Loucy (cell line): ENCODE measurements at regions not wholly inside any gene's neighbourhood (a gene's known extent, or its start where the extent isn't known, plus 50 kb on each side); places are given as distances from the start of the nearest gene placed in this dataset.

Experiments
- H2AFZ ChIP-seq: fragments of 200-600 bp; sonication (generic); 2 replicates; pipeline ENCODE4 v1.6.0; 2016; ENCODE audit warnings: antibody characterized with exemption, mild to moderate bottlenecking, low read length, moderate library complexity
- H3F3A ChIP-seq: fragments of 200-600 bp; 2 replicates; pipeline ENCODE4 v1.6.0; 2016; ENCODE audit warnings: antibody characterized with exemption, low read depth, mild to moderate bottlenecking
- H3K27me3 ChIP-seq: fragments of 200-600 bp; sonication (generic); 2 replicates; pipeline ENCODE4 v1.6.1; 2014; ENCODE audit warnings: low read length, mild to moderate bottlenecking; ENCODE audit not compliant: insufficient read depth, poor library complexity, severe bottlenecking
- H3K36me3 ChIP-seq: fragments of 200-600 bp; sonication (generic); 2 replicates; pipeline ENCODE4 v1.6.1; 2016; ENCODE audit warnings: low read length; ENCODE audit not compliant: insufficient read depth
- H3K4me1 ChIP-seq: fragments of 200-600 bp; sonication (generic); 2 replicates; pipeline ENCODE4 v1.5.1; 2014; ENCODE audit warnings: low read length, mild to moderate bottlenecking; ENCODE audit not compliant: insufficient read depth, poor library complexity, severe bottlenecking
- H3K4me2 ChIP-seq: fragments of 200-600 bp; sonication (generic); 2 replicates; pipeline ENCODE4 v1.6.0; 2014; ENCODE audit warnings: antibody characterized with exemption, low read length, low read depth, mild to moderate bottlenecking; ENCODE audit not compliant: poor library complexity, severe bottlenecking
- H3K4me3 ChIP-seq: fragments of 200-600 bp; sonication (generic); 2 replicates; pipeline ENCODE4 v1.5.1; 2014; ENCODE audit warnings: low read length, mild to moderate bottlenecking, mixed read lengths; ENCODE audit not compliant: poor library complexity, severe bottlenecking
- H3K79me2 ChIP-seq: fragments of 200-600 bp; sonication (generic); 2 replicates; pipeline ENCODE4 v1.6.1; 2014; ENCODE audit warnings: low read length; ENCODE audit not compliant: insufficient read depth
- H3K9ac ChIP-seq: fragments of 200-600 bp; sonication (generic); 2 replicates; pipeline ENCODE4 v1.6.0; 2014; ENCODE audit warnings: mild to moderate bottlenecking, low read depth, low read length, moderate library complexity; ENCODE audit not compliant: poor library complexity, severe bottlenecking
- H3K9me2 ChIP-seq: fragments of 200-600 bp; sonication (generic); replicated peaks from 2 replicates; pipeline ENCODE4 v1.6.1; 2016; ENCODE audit warnings: low read depth, low read length, mixed read lengths
- H3K9me3 ChIP-seq: fragments of 200-600 bp; sonication (generic); 2 replicates; pipeline ENCODE4 v1.6.1; 2014; ENCODE audit warnings: mild to moderate bottlenecking, antibody characterized with exemption, low read length, low read depth; ENCODE audit not compliant: insufficient read depth
- H4K20me1 ChIP-seq: fragments of 200-600 bp; sonication (generic); 2 replicates; pipeline ENCODE4 v1.6.0; 2014; ENCODE audit warnings: antibody characterized with exemption, low read length, mild to moderate bottlenecking; ENCODE audit not compliant: insufficient read depth, poor library complexity, severe bottlenecking
- EZH2phosphoT487 ChIP-seq: fragments of 200-600 bp; IDR thresholded peaks from 2 replicates; pipeline ENCODE4 v1.6.1; 2018; ENCODE audit warnings: antibody characterized with exemption, mild to moderate bottlenecking, moderate library complexity, borderline replicate concordance
- TF ChIP-seq, protein P1 (sequence below): fragments of 200-600 bp; sonication (generic); conservative IDR thresholded peaks from 2 replicates; pipeline ENCODE4 v1.5.1; 2014; ENCODE audit warnings: mild to moderate bottlenecking, antibody characterized with exemption, low read length

DNA sequence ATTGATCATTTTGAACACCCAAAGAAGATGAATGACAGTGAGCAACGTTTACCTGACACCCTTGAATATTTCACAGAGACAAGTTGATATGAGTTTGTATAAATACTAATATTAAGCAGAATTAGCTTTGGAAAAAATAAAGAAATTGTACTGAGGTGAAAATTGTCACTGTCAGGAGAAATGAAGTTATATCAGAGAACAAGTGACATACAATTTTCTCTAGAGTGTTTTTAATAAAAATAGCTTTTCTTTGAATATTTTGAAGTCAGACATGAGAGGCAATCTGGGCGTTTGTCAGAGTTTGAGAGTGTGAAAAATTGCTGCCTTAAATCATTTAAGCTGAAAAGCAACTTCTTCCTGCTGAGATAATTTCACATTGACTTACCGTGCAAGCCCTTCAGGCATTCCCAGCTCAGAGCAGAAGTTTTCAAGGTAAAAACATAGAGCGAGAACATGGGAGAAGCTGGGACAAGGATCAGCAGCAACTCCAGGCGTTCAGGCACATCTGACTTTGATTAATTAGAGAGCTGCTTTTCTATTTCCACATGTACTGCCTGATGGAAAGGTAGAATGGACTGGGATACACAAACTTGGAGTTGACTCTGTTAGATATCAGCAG is 535.9 kb downstream of the TFEC start:
- Histone ChIP-seq H3K9me2 (no peaks in the 10 kb centered on the region), H3K36me3 (no peaks in the 10 kb centered on the region), H3K9ac (no peak overlapping the region), H4K20me1 (no peaks in the 10 kb centered on the region), H3K27me3 (no peaks in the 10 kb centered on the region), H3K9me3 (no peaks in the 10 kb centered on the region), H2AFZ (no peak overlapping the region), H3F3A (no peaks in the 10 kb centered on the region), H3K4me1 (no peaks in the 10 kb centered on the region), H3K79me2 (no peaks in the 10 kb centered on the region), H3K4me2 (no peak overlapping the region), H3K4me3 (no peak overlapping the region)
- TF ChIP-seq, protein P1, sequence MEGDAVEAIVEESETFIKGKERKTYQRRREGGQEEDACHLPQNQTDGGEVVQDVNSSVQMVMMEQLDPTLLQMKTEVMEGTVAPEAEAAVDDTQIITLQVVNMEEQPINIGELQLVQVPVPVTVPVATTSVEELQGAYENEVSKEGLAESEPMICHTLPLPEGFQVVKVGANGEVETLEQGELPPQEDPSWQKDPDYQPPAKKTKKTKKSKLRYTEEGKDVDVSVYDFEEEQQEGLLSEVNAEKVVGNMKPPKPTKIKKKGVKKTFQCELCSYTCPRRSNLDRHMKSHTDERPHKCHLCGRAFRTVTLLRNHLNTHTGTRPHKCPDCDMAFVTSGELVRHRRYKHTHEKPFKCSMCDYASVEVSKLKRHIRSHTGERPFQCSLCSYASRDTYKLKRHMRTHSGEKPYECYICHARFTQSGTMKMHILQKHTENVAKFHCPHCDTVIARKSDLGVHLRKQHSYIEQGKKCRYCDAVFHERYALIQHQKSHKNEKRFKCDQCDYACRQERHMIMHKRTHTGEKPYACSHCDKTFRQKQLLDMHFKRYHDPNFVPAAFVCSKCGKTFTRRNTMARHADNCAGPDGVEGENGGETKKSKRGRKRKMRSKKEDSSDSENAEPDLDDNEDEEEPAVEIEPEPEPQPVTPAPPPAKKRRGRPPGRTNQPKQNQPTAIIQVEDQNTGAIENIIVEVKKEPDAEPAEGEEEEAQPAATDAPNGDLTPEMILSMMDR, result no peak
- no peak for TF ChIP-seq EZH2phosphoT487

DNA sequence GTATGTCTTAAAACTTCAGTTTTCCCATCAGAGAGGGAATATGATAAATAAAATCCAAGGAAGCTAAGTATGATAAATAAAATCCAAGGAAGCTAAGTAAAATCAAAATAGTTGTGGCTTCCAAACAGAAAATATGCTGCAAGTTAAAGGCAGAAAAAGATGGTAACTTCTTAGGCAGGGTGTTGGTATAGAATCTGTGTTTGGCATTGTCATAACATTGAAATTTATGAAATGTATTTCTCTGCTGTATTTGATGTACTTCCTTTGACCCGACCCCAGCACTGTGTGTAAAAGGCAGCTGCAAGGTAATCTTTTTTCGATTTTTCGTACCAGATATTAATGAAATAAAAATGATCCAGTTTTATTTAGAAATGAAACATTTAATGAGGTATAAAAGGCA is 537.2 kb downstream of the TFEC start:
- H3K4me3 ChIP-seq, result no peak overlapping the region
- H2AFZ ChIP-seq, result no peak overlapping the region
- H3F3A ChIP-seq, result no peaks in the 10 kb centered on the region
- no peaks in the 10 kb centered on the region for H3K79me2 ChIP-seq
- no peaks in the 10 kb centered on the region for H3K36me3 ChIP-seq
- no peak overlapping the region for H3K9ac ChIP-seq
- TF ChIP-seq, protein P1, result no peak
- TF ChIP-seq EZH2phosphoT487, result no peak
- H3K9me3 ChIP-seq, result no peaks in the 10 kb centered on the region
- no peaks in the 10 kb centered on the region for H3K9me2 ChIP-seq
- no peaks in the 10 kb centered on the region for H3K4me1 ChIP-seq
- H4K20me1 ChIP-seq, result no peaks in the 10 kb centered on the region
- H3K27me3 ChIP-seq, result no peaks in the 10 kb centered on the region
- H3K4me2 ChIP-seq, result no peak overlapping the region

DNA sequence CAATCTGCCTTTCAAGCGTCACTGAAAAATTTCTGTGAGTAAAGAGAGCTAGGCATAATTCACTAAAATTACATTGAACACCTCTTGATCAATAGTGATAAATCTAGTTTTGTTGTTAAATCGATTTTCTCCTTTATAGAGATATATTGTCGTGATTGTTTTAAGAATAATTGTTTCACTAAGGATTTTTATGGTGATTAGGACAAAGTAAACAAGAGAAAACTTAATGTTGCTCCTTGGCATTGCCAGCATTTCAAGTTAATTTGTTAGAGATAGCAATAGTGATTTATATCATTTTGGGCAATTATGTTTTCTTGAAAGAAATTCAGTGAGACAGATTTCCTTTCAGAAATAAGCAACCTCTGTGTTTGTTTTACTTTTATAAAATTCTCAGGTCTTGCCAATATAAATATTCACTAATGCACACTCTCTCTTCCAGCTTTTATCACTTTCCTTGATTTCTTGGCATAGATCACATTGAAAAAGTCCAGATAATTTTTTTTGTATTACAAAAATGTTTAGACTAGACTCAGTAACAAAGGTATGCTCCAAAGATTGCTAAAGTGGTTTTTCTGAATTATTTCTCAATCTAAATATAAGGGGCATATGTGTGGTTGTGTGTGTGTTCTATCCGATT is 538.7 kb downstream of the TFEC start:
- no peak overlapping the region for H3K4me3 ChIP-seq
- H3K4me2 ChIP-seq, result no peak overlapping the region
- H3K27me3 ChIP-seq, result no peaks in the 10 kb centered on the region
- TF ChIP-seq EZH2phosphoT487, result no peak
- TF ChIP-seq, protein P1, result no peak
- no peaks in the 10 kb centered on the region for H3F3A ChIP-seq
- H3K9ac ChIP-seq, result no peak overlapping the region
- no peaks in the 10 kb centered on the region for H3K79me2 ChIP-seq
- no peak overlapping the region for H2AFZ ChIP-seq
- no peaks in the 10 kb centered on the region for H3K36me3 ChIP-seq
- no peaks in the 10 kb centered on the region for H4K20me1 ChIP-seq
- no peaks in the 10 kb centered on the region for H3K9me2 ChIP-seq
- H3K9me3 ChIP-seq, result no peaks in the 10 kb centered on the region
- no peaks in the 10 kb centered on the region for H3K4me1 ChIP-seq
